HCT116 (cell line): ENCODE measurements at regions not wholly inside any gene's neighbourhood (a gene's known extent, or its start where the extent isn't known, plus 50 kb on each side); places are given as distances from the start of the nearest gene placed in this dataset.

Experiments used
- ATAC-seq: fragments of 200-7000 bp; cut with Tn5 transposase; 2 replicates; pipeline ENCODE4 v1.9.1; 2020; ENCODE audit warnings: mild to moderate bottlenecking, moderate library complexity
- BruUV-seq: library from RNA; stranded (reverse); fragments of 400-500 nt; replicated peaks from 2 replicates; lab custom pipeline; 2021; lab: Mats Ljungman, UMichigan
- CTCF ChIA-PET: fragments of 300-600 bp; sonication (Branson Sonifier 250); formaldehyde crosslinking; loops from one replicate; lab custom pipeline; 2021; ENCODE audit warnings: antibody characterized with exemption; lab: Charles Lee
- POLR2A ChIA-PET: fragments of 300-600, 350-600 bp; sonication (Branson Sonifier 250); formaldehyde crosslinking; loops from one replicate; lab custom pipeline; 2021; ENCODE audit warnings: antibody characterized with exemption; lab: Charles Lee
- RAD21 ChIA-PET, 2 experiments: fragments of 300-600 bp; sonication (Branson Sonifier 250); formaldehyde crosslinking; loops; one replicate each; lab custom pipeline; 2023; ENCODE audit warnings: low total read pairs in 2 of 2; ENCODE audit not compliant: uncharacterized antibody in 2 of 2, unreplicated experiment in 2 of 2, low non-redundant PET in 1 of 2; lab: Charles Lee
- DNase-seq: peaks from one replicate; pipeline ENCODE4 v3.0.0-alpha.2; 2010; ENCODE audit warnings: low read depth, low spot score
- H2AFZ ChIP-seq: fragments of 200-600 bp; shearing (Covaris generic), sonication (generic); 2 replicates; pipeline ENCODE4 v1.6.1; 2017; ENCODE audit warnings: low read depth, mixed run types, mixed read lengths, antibody characterized with exemption, low read length; ENCODE audit not compliant: poor library complexity, severe bottlenecking
- H3K27ac ChIP-seq: 2 replicates; pipeline ENCODE4 v1.5.1; 2012; ENCODE audit warnings: low read depth, low read length
- H3K27me3 ChIP-seq: fragments of 200-600 bp; sonication (generic); 2 replicates; pipeline ENCODE4 v1.6.1; 2016; ENCODE audit warnings: mixed run types, low read length, mixed read lengths; ENCODE audit not compliant: insufficient read depth
- H3K36me3 ChIP-seq, 2 experiments: fragments of 200-500 bp in 1 of 2; fragments of 200-600 bp in 1 of 2; sonication (Bioruptor generic) in 1 of 2; sonication (generic) in 1 of 2; 2 replicates each; pipeline versions ENCODE4 v1.5.1 to v1.6.1; 2014 to 2016; ENCODE audit warnings: low read length in 2 of 2, inconsistent platforms in 1 of 2, mixed read lengths in 1 of 2, mixed run types in 1 of 2; ENCODE audit not compliant: insufficient read depth in 2 of 2, control insufficient read depth in 1 of 2
- H3K4me1 ChIP-seq, 2 experiments: fragments of 200-600 bp in 1 of 2; sonication (generic) in 1 of 2; 2 replicates each; pipeline versions ENCODE4 v1.5.1 to v1.6.1; 2012 to 2017; ENCODE audit warnings: low read length in 2 of 2, inconsistent platforms in 1 of 2, mild to moderate bottlenecking in 1 of 2, mixed read lengths in 1 of 2, mixed run types in 1 of 2, moderate library complexity in 1 of 2; ENCODE audit not compliant: insufficient read depth in 2 of 2, control insufficient read depth in 1 of 2
- H3K4me2 ChIP-seq: fragments of 200-600 bp; sonication (generic); 2 replicates; pipeline ENCODE4 v1.6.1; 2017; ENCODE audit warnings: mixed run types, low read length, mixed read lengths
- H3K4me3 ChIP-seq, 2 experiments: fragments of 200-600 bp in 1 of 2; sonication (generic) in 1 of 2; replicated peaks in 1 of 2; 2 replicates each; pipeline ENCODE4 v1.5.1; 2011 to 2016; ENCODE audit warnings: low read length in 2 of 2, control low read depth in 1 of 2, low read depth in 1 of 2, mild to moderate bottlenecking in 1 of 2, mixed read lengths in 1 of 2, mixed run types in 1 of 2
- H3K79me2 ChIP-seq: fragments of 200-600 bp; sonication (generic); 2 replicates; pipeline ENCODE4 v1.6.1; 2017; ENCODE audit warnings: mild to moderate bottlenecking, mixed run types, low read length, moderate library complexity, mixed read lengths; ENCODE audit not compliant: insufficient read depth
- H3K9ac ChIP-seq: fragments of 200-600 bp; sonication (generic); 2 replicates; pipeline ENCODE4 v1.6.1; 2016; ENCODE audit warnings: low read length, mixed read lengths
- H3K9me2 ChIP-seq: fragments of 200-600 bp; sonication (generic), shearing (Covaris generic); 2 replicates; pipeline ENCODE4 v1.6.1; 2017; ENCODE audit warnings: mixed run types, mild to moderate bottlenecking, moderate library complexity; ENCODE audit not compliant: insufficient read depth
- H3K9me3 ChIP-seq, 2 experiments: fragments of 200-500 bp in 1 of 2; fragments of 200-600 bp in 1 of 2; sonication (Bioruptor generic) in 1 of 2; sonication (generic) in 1 of 2; 2 replicates each; pipeline ENCODE4 v1.6.1; 2014 to 2017; ENCODE audit warnings: low read length in 2 of 2, mixed read lengths in 2 of 2, inconsistent platforms in 1 of 2, low read depth in 1 of 2, mild to moderate bottlenecking in 1 of 2, mixed run types in 1 of 2, moderate library complexity in 1 of 2; ENCODE audit not compliant: control insufficient read depth in 1 of 2, insufficient read depth in 1 of 2
- H4K20me1 ChIP-seq: fragments of 200-600 bp; sonication (generic), shearing (Covaris generic); 2 replicates; pipeline ENCODE4 v1.6.1; 2017; ENCODE audit warnings: mixed run types, mild to moderate bottlenecking, moderate library complexity; ENCODE audit not compliant: insufficient read depth
- CEBPB ChIP-seq: IDR thresholded peaks from 2 replicates; pipeline ENCODE4 v1.6.1; 2012; ENCODE audit warnings: low read depth
- EGR1 ChIP-seq: IDR thresholded peaks from 2 replicates; pipeline ENCODE4 v1.6.1; 2012; ENCODE audit warnings: low read depth
- EZH2 ChIP-seq: fragments of 200-600 bp; sonication (generic); IDR thresholded peaks from 2 replicates; pipeline ENCODE4 v1.6.1; 2017; ENCODE audit warnings: antibody characterized with exemption, mixed run types
- EZH2phosphoT487 ChIP-seq: fragments of 200-600 bp; IDR thresholded peaks from 2 replicates; pipeline ENCODE4 v1.6.1; 2018; ENCODE audit warnings: antibody characterized with exemption, borderline replicate concordance
- FOSL1 ChIP-seq: IDR thresholded peaks from 2 replicates; pipeline ENCODE4 v1.6.1; 2012; ENCODE audit warnings: low read depth
- JUND ChIP-seq: IDR thresholded peaks from 2 replicates; pipeline ENCODE4 v1.6.1; 2012
- POLR2A ChIP-seq: IDR thresholded peaks from 2 replicates; pipeline ENCODE4 v1.7.0; 2011; ENCODE audit warnings: borderline replicate concordance; ENCODE audit not compliant: insufficient read depth, insufficient read length; ENCODE audit errors: extremely low read depth
- RAD21 ChIP-seq: IDR thresholded peaks from 2 replicates; pipeline ENCODE4 v1.6.1; 2012; ENCODE audit warnings: low read depth, mild to moderate bottlenecking
- SRF ChIP-seq: IDR thresholded peaks from 2 replicates; pipeline ENCODE4 v1.6.1; 2012; ENCODE audit warnings: low read depth
- TCF7L2 ChIP-seq: IDR thresholded peaks from 2 replicates; pipeline ENCODE4 v1.7.0; 2011; ENCODE audit warnings: borderline replicate concordance, inconsistent platforms; ENCODE audit not compliant: insufficient read depth, insufficient read length; ENCODE audit errors: extremely low read depth
- YY1 ChIP-seq: IDR thresholded peaks from 2 replicates; pipeline ENCODE4 v1.6.1; 2011; ENCODE audit warnings: low read length, low read depth, moderate library complexity, mild to moderate bottlenecking; ENCODE audit not compliant: insufficient replicate concordance; ENCODE audit errors: extremely low read depth
- ZBTB33 ChIP-seq: IDR thresholded peaks from 2 replicates; pipeline ENCODE4 v1.6.1; 2011; ENCODE audit warnings: mild to moderate bottlenecking, low read length, moderate library complexity; ENCODE audit not compliant: insufficient replicate concordance; ENCODE audit errors: extremely low read depth
- intact Hi-C: fragments of 100-400 bp; cut with micrococcal nuclease; formaldehyde crosslinking; loops from 2 replicates; pipeline ENCODE4 v1.10.0; 2022
- TF ChIP-seq, protein P1 (sequence below): IDR thresholded peaks from 2 replicates; pipeline ENCODE4 v1.6.1; 2012
- TF ChIP-seq, protein P2 (sequence below): IDR thresholded peaks from 2 replicates; pipeline ENCODE4 v1.6.1; 2012; ENCODE audit warnings: low read depth

- no peak for DNase-seq
- ATAC-seq, result no peak
- no TSS peak for BruUV-seq
- Histone ChIP-seq H2AFZ (no peak overlapping the region), H3K79me2 (no peaks in the 10 kb centered on the region), H3K4me1 (no peaks in the 10 kb centered on the region), H4K20me1 (no peaks in the 10 kb centered on the region), H3K27me3 (no peaks in the 10 kb centered on the region), H3K4me3 (no peak overlapping the region), H3K4me2 (no peak overlapping the region), H3K9me2 (no peaks in the 10 kb centered on the region), H3K9me3 (peaks cover 10 to 16% of the 10 kb centered on the region in 2 experiments; a peak in 2 of 4 replicates), H3K9ac (no peak overlapping the region), H3K27ac (no peak overlapping the region), H3K36me3 (no peaks in the 10 kb centered on the region)
- ChIA-PET CTCF (no interaction called here), POLR2A (no interaction called here), RAD21 (no interaction called here)
- intact Hi-C loops, result no loop called here
- TF ChIP-seq JUND, result no peak
- no peak for TF ChIP-seq ZBTB33
- TF ChIP-seq EZH2, result no peak
- no peak for TF ChIP-seq POLR2A
- TF ChIP-seq RAD21, result no peak
- TF ChIP-seq TCF7L2, result no peak
- TF ChIP-seq EGR1, result no peak
- no peak for TF ChIP-seq YY1
- TF ChIP-seq CEBPB, result no peak
- no peak for TF ChIP-seq EZH2phosphoT487
- TF ChIP-seq SRF, result no peak
- TF ChIP-seq, protein P1, sequence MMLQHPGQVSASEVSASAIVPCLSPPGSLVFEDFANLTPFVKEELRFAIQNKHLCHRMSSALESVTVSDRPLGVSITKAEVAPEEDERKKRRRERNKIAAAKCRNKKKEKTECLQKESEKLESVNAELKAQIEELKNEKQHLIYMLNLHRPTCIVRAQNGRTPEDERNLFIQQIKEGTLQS, result no peak
- TF ChIP-seq FOSL1, result no peak
- TF ChIP-seq, protein P2, sequence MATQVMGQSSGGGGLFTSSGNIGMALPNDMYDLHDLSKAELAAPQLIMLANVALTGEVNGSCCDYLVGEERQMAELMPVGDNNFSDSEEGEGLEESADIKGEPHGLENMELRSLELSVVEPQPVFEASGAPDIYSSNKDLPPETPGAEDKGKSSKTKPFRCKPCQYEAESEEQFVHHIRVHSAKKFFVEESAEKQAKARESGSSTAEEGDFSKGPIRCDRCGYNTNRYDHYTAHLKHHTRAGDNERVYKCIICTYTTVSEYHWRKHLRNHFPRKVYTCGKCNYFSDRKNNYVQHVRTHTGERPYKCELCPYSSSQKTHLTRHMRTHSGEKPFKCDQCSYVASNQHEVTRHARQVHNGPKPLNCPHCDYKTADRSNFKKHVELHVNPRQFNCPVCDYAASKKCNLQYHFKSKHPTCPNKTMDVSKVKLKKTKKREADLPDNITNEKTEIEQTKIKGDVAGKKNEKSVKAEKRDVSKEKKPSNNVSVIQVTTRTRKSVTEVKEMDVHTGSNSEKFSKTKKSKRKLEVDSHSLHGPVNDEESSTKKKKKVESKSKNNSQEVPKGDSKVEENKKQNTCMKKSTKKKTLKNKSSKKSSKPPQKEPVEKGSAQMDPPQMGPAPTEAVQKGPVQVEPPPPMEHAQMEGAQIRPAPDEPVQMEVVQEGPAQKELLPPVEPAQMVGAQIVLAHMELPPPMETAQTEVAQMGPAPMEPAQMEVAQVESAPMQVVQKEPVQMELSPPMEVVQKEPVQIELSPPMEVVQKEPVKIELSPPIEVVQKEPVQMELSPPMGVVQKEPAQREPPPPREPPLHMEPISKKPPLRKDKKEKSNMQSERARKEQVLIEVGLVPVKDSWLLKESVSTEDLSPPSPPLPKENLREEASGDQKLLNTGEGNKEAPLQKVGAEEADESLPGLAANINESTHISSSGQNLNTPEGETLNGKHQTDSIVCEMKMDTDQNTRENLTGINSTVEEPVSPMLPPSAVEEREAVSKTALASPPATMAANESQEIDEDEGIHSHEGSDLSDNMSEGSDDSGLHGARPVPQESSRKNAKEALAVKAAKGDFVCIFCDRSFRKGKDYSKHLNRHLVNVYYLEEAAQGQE, result no peak
Measured at GRCh38 chr16:64762211-64762610, 359.7 kb downstream of the CDH11 start.
